ENCODE measurements at regions not wholly inside any gene's neighbourhood (a gene's known extent, or its start where the extent isn't known, plus 50 kb on each side); places are given as distances from the start of the nearest gene placed in this dataset.

GRCh38 chr13:112260108-112261055 lies 115.8 kb upstream of the SPACA7 start:
- Histone ChIP-seq H3K9me3 (ENCODE audit: insufficient read depth, low read depth, low read length) (peaks cover 5% of the 10 kb centered on the region), H3K4me3 (ENCODE audit: insufficient read depth, low read depth, low read length) (no peak overlapping the region), H3K9ac (ENCODE audit: low read length) (no peak overlapping the region), H3K4me1 (ENCODE audit: insufficient read depth, low read length) (no peaks in the 10 kb centered on the region), H4K20me1 (ENCODE audit: insufficient read depth, low read length) (no peaks in the 10 kb centered on the region), H3K36me3 (ENCODE audit: insufficient read depth, low read length) (no peaks in the 10 kb centered on the region), H3K27me3 (ENCODE audit: insufficient read depth, low read length) (no peaks in the 10 kb centered on the region), H2AFZ (ENCODE audit: low read depth, low read length) (no peak overlapping the region), H3K4me2 (ENCODE audit: low read length) (no peak overlapping the region), H3K79me2 (ENCODE audit: insufficient read depth, low read length) (no peaks in the 10 kb centered on the region), H3K27ac (ENCODE audit: low read depth, low read length) (no peak overlapping the region)
- no peaks in the 10 kb centered on the region for H3K4me1 Mint-ChIP-seq (ENCODE audit: low read depth, unreplicated experiment)
- DNase-seq (ENCODE audit: low read depth) (no peak), FAIRE-seq (no peak)
- H3K27me3 Mint-ChIP-seq (ENCODE audit: low read depth, unreplicated experiment), result peaks cover 45% of the 10 kb centered on the region
- H3K36me3 Mint-ChIP-seq (ENCODE audit: low read depth, unreplicated experiment), result no peaks in the 10 kb centered on the region
- H3K27ac Mint-ChIP-seq (ENCODE audit: unreplicated experiment), result no peak overlapping the region
- no peaks in the 10 kb centered on the region for H3K9me3 Mint-ChIP-seq (ENCODE audit: unreplicated experiment)
- TF ChIP-seq CTCF (IDR thresholded peaks at IDR 0.05; ENCODE audit: insufficient read depth, low read depth, low read length), result no peak
- TF ChIP-seq EZH2 (IDR thresholded peaks at IDR 0.05; ENCODE audit: insufficient read depth, low read length), result no peak
- H3K4me3 Mint-ChIP-seq (ENCODE audit: unreplicated experiment), result no peak overlapping the region

DNA sequence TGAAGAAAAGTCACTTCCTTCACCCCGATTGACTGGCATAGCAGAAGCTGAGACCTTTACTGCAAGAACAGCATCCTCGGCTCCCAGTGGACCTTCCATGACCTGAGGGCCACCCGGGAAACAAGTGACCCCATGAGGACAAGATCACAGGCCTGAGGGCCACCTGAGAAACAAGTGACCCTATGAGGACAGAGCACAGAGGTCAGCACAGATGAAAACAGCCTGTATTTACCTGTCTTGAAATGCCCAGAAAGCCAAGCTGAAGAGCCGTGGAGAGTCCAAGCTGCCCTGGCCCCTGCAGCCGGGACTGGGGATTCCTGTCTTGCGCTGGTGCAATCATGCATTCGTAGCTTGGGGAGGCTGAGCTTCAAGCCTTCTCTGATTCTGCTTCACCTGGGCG lies 114.2 kb upstream of the SPACA7 start:
- peaks cover 42% of the 10 kb centered on the region for H3K27me3 Mint-ChIP-seq (ENCODE audit: low read depth, unreplicated experiment)
- no peak for FAIRE-seq
- DNase-seq (ENCODE audit: low read depth), result no peak

More for the DNA sequence above, 114.2 kb upstream of the SPACA7 start:
- Mint-ChIP-seq H3K4me1 (ENCODE audit: low read depth, unreplicated experiment) (no peaks in the 10 kb centered on the region), H3K4me3 (ENCODE audit: unreplicated experiment) (no peak overlapping the region), H3K27ac (ENCODE audit: unreplicated experiment) (no peak overlapping the region), H3K36me3 (ENCODE audit: low read depth, unreplicated experiment) (no peaks in the 10 kb centered on the region), H3K9me3 (ENCODE audit: unreplicated experiment) (no peaks in the 10 kb centered on the region)
- Histone ChIP-seq H3K79me2 (ENCODE audit: insufficient read depth, low read length) (no peaks in the 10 kb centered on the region), H3K27me3 (ENCODE audit: insufficient read depth, low read length) (no peaks in the 10 kb centered on the region), H3K9me3 (ENCODE audit: insufficient read depth, low read depth, low read length) (no peaks in the 10 kb centered on the region), H3K4me1 (ENCODE audit: insufficient read depth, low read length) (no peaks in the 10 kb centered on the region), H3K27ac (ENCODE audit: low read depth, low read length) (no peak overlapping the region), H3K36me3 (ENCODE audit: insufficient read depth, low read length) (no peaks in the 10 kb centered on the region), H4K20me1 (ENCODE audit: insufficient read depth, low read length) (no peaks in the 10 kb centered on the region), H3K4me2 (ENCODE audit: low read length) (no peak overlapping the region), H3K4me3 (ENCODE audit: insufficient read depth, low read depth, low read length) (no peak overlapping the region), H3K9ac (ENCODE audit: low read length) (no peak overlapping the region), H2AFZ (ENCODE audit: low read depth, low read length) (no peak overlapping the region)
- TF ChIP-seq CTCF (IDR thresholded peaks at IDR 0.05; ENCODE audit: insufficient read depth, low read depth, low read length) (no peak), EZH2 (IDR thresholded peaks at IDR 0.05; ENCODE audit: insufficient read depth, low read length) (no peak)

Measured in astrocyte (in vitro differentiated cells and primary cell).